IMR-90 (cell line): ENCODE measurements at regions not wholly inside any gene's neighbourhood (a gene's known extent, or its start where the extent isn't known, plus 50 kb on each side); places are given as distances from the start of the nearest gene placed in this dataset.

Experiments
- ATAC-seq: fragments of 200-7000 bp; cut with Tn5 transposase; 2 replicates; pipeline ENCODE4 v1.9.1; 2020; ENCODE audit warnings: low read depth, mild to moderate bottlenecking, moderate library complexity
- BruUV-seq: library from RNA; stranded (reverse); fragments of 400-500 nt; replicated peaks from 2 replicates; lab custom pipeline; 2021; lab: Mats Ljungman, UMichigan
- CTCF ChIA-PET: fragments of 300-600 bp; formaldehyde crosslinking; extraction: SDS; loops from one replicate; lab custom pipeline; 2021; ENCODE audit warnings: antibody characterized with exemption; lab: Yijun Ruan, JAX
- POLR2A ChIA-PET: fragments of 300-600 bp; sonication (Branson Sonifier 250); formaldehyde crosslinking; loops from one replicate; lab custom pipeline; 2022; ENCODE audit warnings: antibody characterized with exemption; ENCODE audit not compliant: unreplicated experiment; lab: Charles Lee
- DNase-seq: peaks from one replicate; pipeline ENCODE4 v3.0.0; 2013
- H2AFZ ChIP-seq: replicated peaks from 2 replicates; pipeline ENCODE3; 2013; ENCODE audit warnings: low read length, mild to moderate bottlenecking; ENCODE audit not compliant: poor library complexity
- H2AK5ac ChIP-seq: 2 replicates; pipeline ENCODE4 v1.6.1; 2013; ENCODE audit warnings: low read depth, low read length, inconsistent platforms
- H2AK9ac ChIP-seq: replicated peaks from 2 replicates; pipeline ENCODE3; 2013; ENCODE audit warnings: mild to moderate bottlenecking, low read depth, low read length, moderate library complexity; ENCODE audit not compliant: poor library complexity
- H2BK120ac ChIP-seq: 2 replicates; pipeline ENCODE4 v1.6.1; 2013; ENCODE audit warnings: low read depth, low read length, inconsistent platforms
- H2BK15ac ChIP-seq: 3 replicates; pipeline ENCODE4 v1.6.1; 2013; ENCODE audit warnings: low read depth, low read length, inconsistent platforms
- H2BK20ac ChIP-seq: 2 replicates; pipeline ENCODE4 v1.6.1; 2013; ENCODE audit warnings: low read depth, mild to moderate bottlenecking, inconsistent platforms, low read length, moderate library complexity
- H2BK5ac ChIP-seq: 2 replicates; pipeline ENCODE4 v1.6.1; 2013; ENCODE audit warnings: mild to moderate bottlenecking, low read depth, low read length, inconsistent platforms; ENCODE audit not compliant: poor library complexity, severe bottlenecking
- H3K14ac ChIP-seq: replicated peaks from 2 replicates; pipeline ENCODE4 v1.6.1; 2013; ENCODE audit warnings: low read depth, low read length, inconsistent platforms
- H3K18ac ChIP-seq: 2 replicates; pipeline ENCODE4 v1.6.1; 2013; ENCODE audit warnings: low read depth, low read length, control low read depth
- H3K23ac ChIP-seq: 2 replicates; pipeline ENCODE4 v1.6.1; 2013; ENCODE audit warnings: low read depth, low read length, inconsistent platforms
- H3K27ac ChIP-seq: 2 replicates; pipeline ENCODE4 v1.5.1; 2013; ENCODE audit warnings: mild to moderate bottlenecking, control low read depth, low read length; ENCODE audit not compliant: insufficient read depth
- H3K27me3 ChIP-seq: 2 replicates; pipeline ENCODE4 v1.6.1; 2013; ENCODE audit warnings: low read length; ENCODE audit not compliant: control insufficient read depth, insufficient read depth
- H3K36me3 ChIP-seq: 2 replicates; pipeline ENCODE4 v1.6.1; 2013; ENCODE audit warnings: low read length, mixed read lengths; ENCODE audit not compliant: control insufficient read depth, insufficient read depth
- H3K4ac ChIP-seq: 2 replicates; pipeline ENCODE4 v1.6.1; 2013; ENCODE audit warnings: low read depth, low read length, inconsistent platforms
- H3K4me1 ChIP-seq: 2 replicates; pipeline ENCODE4 v1.6.1; 2013; ENCODE audit warnings: low read length, mixed read lengths; ENCODE audit not compliant: control insufficient read depth, insufficient read depth
- H3K4me2 ChIP-seq: 2 replicates; pipeline ENCODE4 v1.6.1; 2013; ENCODE audit warnings: low read depth, mild to moderate bottlenecking, control low read depth, low read length, moderate library complexity
- H3K4me3 ChIP-seq: 2 replicates; pipeline ENCODE4 v1.5.1; 2013; ENCODE audit warnings: low read depth, mild to moderate bottlenecking, control low read depth, low read length, moderate library complexity; ENCODE audit not compliant: insufficient read depth
- H3K56ac ChIP-seq: 2 replicates; pipeline ENCODE4 v1.6.1; 2013; ENCODE audit warnings: low read length, inconsistent platforms; ENCODE audit not compliant: insufficient read depth; ENCODE audit errors: extremely low read depth
- H3K79me1 ChIP-seq, 2 experiments: 2 replicates each; pipeline ENCODE4 v1.6.1; 2013; ENCODE audit warnings: low read length in 2 of 2, inconsistent platforms in 1 of 2, low read depth in 1 of 2
- H3K9ac ChIP-seq: 2 replicates; pipeline ENCODE4 v1.6.1; 2013; ENCODE audit warnings: low read depth, low read length, control low read depth
- H3K9me1 ChIP-seq: 2 replicates; pipeline ENCODE4 v1.6.1; 2013; ENCODE audit warnings: low read length, inconsistent platforms; ENCODE audit not compliant: insufficient read depth
- H3K9me3 ChIP-seq: 2 replicates; pipeline ENCODE4 v1.6.1; 2013; ENCODE audit warnings: low read length; ENCODE audit not compliant: control insufficient read depth, insufficient read depth
- H4K20me1 ChIP-seq: 2 replicates; pipeline ENCODE4 v1.6.1; 2013; ENCODE audit warnings: low read length, inconsistent platforms; ENCODE audit not compliant: insufficient read depth
- H4K5ac ChIP-seq: 2 replicates; pipeline ENCODE4 v1.6.1; 2013; ENCODE audit warnings: mild to moderate bottlenecking, low read depth, low read length, control low read depth
- H4K8ac ChIP-seq, 2 experiments: 2 replicates each; pipeline ENCODE4 v1.6.1; 2013; ENCODE audit warnings: low read depth in 2 of 2, low read length in 2 of 2, control low read depth in 1 of 2, inconsistent platforms in 1 of 2
- H4K91ac ChIP-seq: 2 replicates; pipeline ENCODE4 v1.6.1; 2013; ENCODE audit warnings: low read depth, low read length, inconsistent platforms; ENCODE audit not compliant: insufficient read depth
- MAZ ChIP-seq: IDR thresholded peaks from 2 replicates; pipeline ENCODE4 v1.6.1; 2012; ENCODE audit warnings: low read depth, mild to moderate bottlenecking, low read length, improper control_type of control experiment, moderate library complexity, borderline replicate concordance
- POLR2A ChIP-seq: IDR thresholded peaks from 2 replicates; pipeline ENCODE4 v1.6.1; 2012; ENCODE audit warnings: mild to moderate bottlenecking, low read depth, low read length
- RFX5 ChIP-seq: IDR thresholded peaks from 2 replicates; pipeline ENCODE4 v1.8.0; 2012; ENCODE audit warnings: low read depth, mild to moderate bottlenecking, low read length, moderate library complexity
- WGBS, 2 experiments: methylation state at CpG; one replicate each; pipeline versions ENCODE4 v1.1.5 to v1.1.7; 2013; ENCODE audit warnings: missing lambda C conversion rate in 2 of 2; ENCODE audit not compliant: insufficient read length in 1 of 2; ENCODE audit errors: extremely low coverage in 2 of 2; 5-methylcytosine and 5-hydroxymethylcytosine counted together
- dilution Hi-C: fragments of 300-500 bp; cut with HindIII; formaldehyde crosslinking; loops from one replicate; pipeline ENCODE4 v1.14.3; 2018; ENCODE audit warnings: low sequenced_read_pairs; ENCODE audit not compliant: unreplicated experiment
- in situ Hi-C: fragments of 300-500 bp; cut with MboI; formaldehyde crosslinking; loops from 3 replicates; pipeline ENCODE4 v1.14.3; 2019; ENCODE audit warnings: low sequenced_read_pairs, inconsistent platforms, mixed read lengths
- intact Hi-C: fragments of 100-400 bp; cut with micrococcal nuclease; formaldehyde crosslinking; loops from 2 replicates; pipeline ENCODE4 v1.10.0; 2022

DNA sequence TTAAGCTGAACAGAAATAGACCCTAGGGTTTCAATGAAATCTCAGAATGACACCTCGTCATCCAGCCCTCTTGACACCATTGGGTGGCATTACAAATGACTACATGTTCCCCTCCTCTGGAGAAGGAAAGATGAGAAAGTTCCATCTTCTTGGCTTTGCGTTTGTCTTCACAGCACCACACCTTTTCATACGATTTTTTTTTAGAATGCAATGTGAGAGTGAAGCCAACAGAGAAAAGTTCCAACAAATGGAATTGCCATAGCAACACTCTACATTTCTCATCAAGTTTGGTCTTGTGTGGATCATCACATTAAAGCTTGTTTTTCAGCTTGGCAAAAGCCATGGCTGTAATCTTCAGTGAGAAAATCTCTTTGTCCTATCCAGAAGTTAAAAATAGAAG, 183.4 kb upstream of the SNX7 start:
- Histone ChIP-seq H2AFZ (no peak overlapping the region), H3K23ac (no peak overlapping the region), H3K4ac (no peak overlapping the region), H3K9me3 (no peaks in the 10 kb centered on the region), H4K8ac (no peak overlapping the region), H4K91ac (no peak overlapping the region), H4K5ac (no peak overlapping the region), H4K20me1 (no peaks in the 10 kb centered on the region), H2BK20ac (no peak overlapping the region), H2AK9ac (no peak overlapping the region), H3K79me1 (no peaks in the 10 kb centered on the region), H2BK5ac (no peak overlapping the region), H3K27ac (no peak overlapping the region), H3K9ac (no peak overlapping the region), H3K9me1 (no peaks in the 10 kb centered on the region), H3K4me2 (no peak overlapping the region), H2BK15ac (no peak overlapping the region), H3K27me3 (no peaks in the 10 kb centered on the region), H2BK120ac (no peak overlapping the region), H3K14ac (no peak overlapping the region), H3K4me1 (no peaks in the 10 kb centered on the region), H3K4me3 (no peak overlapping the region), H3K18ac (no peak overlapping the region), H3K36me3 (no peaks in the 10 kb centered on the region), H3K56ac (no peak overlapping the region), H2AK5ac (no peak overlapping the region)
- dilution Hi-C loops (no loop called here), in situ Hi-C loops (no loop called here), intact Hi-C loops (no loop called here)
- no TSS peak for BruUV-seq
- ATAC-seq (no peak), DNase-seq (no peak)
- ChIA-PET CTCF (interaction anchor here (1.1 kb wide), 1 partner anchor 10 kb away, joined by 5 read pairs; no protein-coding TSS in a partner anchor), POLR2A (no interaction called here)
- TF ChIP-seq POLR2A: no peak
- TF ChIP-seq MAZ: no peak
- no peak for TF ChIP-seq RFX5
- no CpG with 5 or more reads among the region's 3 CpGs for WGBS, 2 experiments
